HFF-Myc (cell line): ENCODE measurements at regions not wholly inside any gene's neighbourhood (a gene's known extent, or its start where the extent isn't known, plus 50 kb on each side); places are given as distances from the start of the nearest gene placed in this dataset.

Experiments
- DNase-seq: peaks from one replicate; pipeline ENCODE4 v3.0.0-alpha.2; 2011; ENCODE audit warnings: low read depth; ENCODE audit errors: extremely low read depth
- H3K4me3 ChIP-seq: replicated peaks from 2 replicates; pipeline ENCODE4 v1.5.1; 2011; ENCODE audit warnings: low read depth, mild to moderate bottlenecking, control low read depth, low read length
- CTCF ChIP-seq: IDR thresholded peaks from 2 replicates; pipeline ENCODE4 v1.5.1; 2012; ENCODE audit warnings: mild to moderate bottlenecking, low read depth, low read length, control low read depth; ENCODE audit errors: missing control alignments

GRCh38 chr18:42137693-42138375 is 182.8 kb downstream of the PIK3C3 start:
- DNase-seq: no peak
- H3K4me3 ChIP-seq: no peak overlapping the region
- TF ChIP-seq CTCF: no peak

GRCh38 chr18:42141439-42141838 is 186.4 kb downstream of the PIK3C3 start:
- DNase-seq: no peak
- H3K4me3 ChIP-seq: no peak overlapping the region
- no peak for TF ChIP-seq CTCF

- DNase-seq: no peak
- TF ChIP-seq CTCF: no peak
- H3K4me3 ChIP-seq: no peak overlapping the region
Observed at GRCh38 chr18:42155024-42155423, 200.0 kb downstream of the PIK3C3 start.

GRCh38 chr18:42156281-42156680 is 201.2 kb downstream of the PIK3C3 start:
- no peak for DNase-seq
- no peak overlapping the region for H3K4me3 ChIP-seq
- TF ChIP-seq CTCF: no peak

- no peak for DNase-seq
- TF ChIP-seq CTCF: no peak
- no peak overlapping the region for H3K4me3 ChIP-seq
Observed at GRCh38 chr18:42157420-42157819, 202.4 kb downstream of the PIK3C3 start.

GRCh38 chr18:42157878-42158277 is 202.8 kb downstream of the PIK3C3 start:
- no peak for DNase-seq
- TF ChIP-seq CTCF: no peak
- H3K4me3 ChIP-seq: no peak overlapping the region

- no peak for TF ChIP-seq CTCF
- H3K4me3 ChIP-seq: no peak overlapping the region
- DNase-seq: no peak
Observed at GRCh38 chr18:42159146-42159545, 204.1 kb downstream of the PIK3C3 start.
